ENCODE measurements at regions not wholly inside any gene's neighbourhood (a gene's known extent, or its start where the extent isn't known, plus 50 kb on each side); places are given as distances from the start of the nearest gene placed in this dataset.

- no peak for DNase-seq
- TF ChIP-seq CTCF (IDR thresholded peaks at IDR 0.05), result no peak
- no peak overlapping the region for H3K27ac ChIP-seq
- no peaks in the 10 kb centered on the region for H3K4me1 ChIP-seq
- no peaks in the 10 kb centered on the region for H3K27me3 ChIP-seq
- peaks cover 0 to 16% (median 10%) of the 10 kb centered on the region in 11 donors for H3K9me3 ChIP-seq
- H3K36me3 ChIP-seq, result no peaks in the 10 kb centered on the region
- no peak overlapping the region for H3K4me3 ChIP-seq
- WGBS, 2 donors, result 80 to 82% methylated on average over 4 of the region's 4 CpGs
- intact Hi-C loops (cut with DNase I), result no loop called here
- no peak for ATAC-seq
Observed at GRCh38 chr10:33539116-33539515, 204.6 kb upstream of the NRP1 start.

GRCh38 chr10:33537066-33537465, 202.6 kb upstream of the NRP1 start:
- Histone ChIP-seq H3K9me3 (no peaks in the 10 kb centered on the region), H3K27ac (no peak overlapping the region), H3K36me3 (no peaks in the 10 kb centered on the region), H3K27me3 (no peaks in the 10 kb centered on the region), H3K4me1 (no peaks in the 10 kb centered on the region), H3K4me3 (no peak overlapping the region)
- TF ChIP-seq CTCF (IDR thresholded peaks at IDR 0.05), result no peak
- WGBS, 2 donors, result 96 to 97% methylated on average over 1 of the region's 1 CpG
- ATAC-seq (no peak), DNase-seq (no peak)
- intact Hi-C loops (cut with DNase I), result no loop called here

- WGBS, 2 donors, result 85 to 87% methylated on average over 3 of the region's 3 CpGs
- ATAC-seq, result no peak
Observed at GRCh38 chr10:33536508-33536907, 202.0 kb upstream of the NRP1 start.

GRCh38 chr10:33535866-33536265, 201.4 kb upstream of the NRP1 start:
- intact Hi-C loops (cut with DNase I), result no loop called here
- no peak for ATAC-seq
- Histone ChIP-seq H3K36me3 (no peaks in the 10 kb centered on the region), H3K9me3 (peaks cover 0 to 1% (median 0%) of the 10 kb centered on the region in 11 donors), H3K27me3 (no peaks in the 10 kb centered on the region), H3K4me1 (no peaks in the 10 kb centered on the region), H3K27ac (no peak overlapping the region), H3K4me3 (no peak overlapping the region)
- TF ChIP-seq CTCF (IDR thresholded peaks at IDR 0.05), result no peak
- no peak for DNase-seq

More at GRCh38 chr10:33536508-33536907, 202.0 kb upstream of the NRP1 start:
- Histone ChIP-seq H3K9me3 (no peaks in the 10 kb centered on the region), H3K4me1 (no peaks in the 10 kb centered on the region), H3K4me3 (no peak overlapping the region), H3K27me3 (no peaks in the 10 kb centered on the region), H3K27ac (no peak overlapping the region), H3K36me3 (no peaks in the 10 kb centered on the region)
- TF ChIP-seq CTCF (IDR thresholded peaks at IDR 0.05), result no peak
- no peak for DNase-seq
- intact Hi-C loops (cut with DNase I), result no loop called here

GRCh38 chr10:33534416-33534815, 199.9 kb upstream of the NRP1 start:
- H3K27me3 ChIP-seq, result no peaks in the 10 kb centered on the region

More at GRCh38 chr10:33534416-33534815, 199.9 kb upstream of the NRP1 start:
- no peak overlapping the region for H3K4me3 ChIP-seq
- no peak for TF ChIP-seq CTCF (IDR thresholded peaks at IDR 0.05)
- H3K9me3 ChIP-seq, result peaks cover 0 to 16% (median 0%) of the 10 kb centered on the region in 11 donors
- no peaks in the 10 kb centered on the region for H3K36me3 ChIP-seq
- DNase-seq (no peak), ATAC-seq (peak in 1 of 8 donors; percentile 70)
- 88 to 90% methylated on average over 4 of the region's 4 CpGs for WGBS, 2 donors
- no peak overlapping the region for H3K27ac ChIP-seq
- H3K4me1 ChIP-seq, result no peaks in the 10 kb centered on the region
- intact Hi-C loops (cut with DNase I), result no loop called here
